K562 (cell line): ENCODE measurements at regions not wholly inside any gene's neighbourhood (a gene's known extent, or its start where the extent isn't known, plus 50 kb on each side); places are given as distances from the start of the nearest gene placed in this dataset.

Experiments used
- ATAC-seq: fragments of 200-7000 bp; cut with Tn5 transposase; 3 replicates; pipeline ENCODE4 v1.9.1; 2020; ENCODE audit warnings: moderate library complexity
- BruUV-seq: library from RNA; stranded (reverse); fragments of 400-500 nt; replicated peaks from 2 replicates; lab custom pipeline; 2021; lab: Mats Ljungman, UMichigan
- CTCF ChIA-PET: fragments of 300-600 bp; formaldehyde crosslinking; extraction: SDS; loops from one replicate; lab custom pipeline; 2021; ENCODE audit warnings: low intra/inter-chr PET ratio; lab: Yijun Ruan, JAX
- POLR2A ChIA-PET: fragments of 300-600, 350-650 bp; sonication (Branson Sonifier 250); formaldehyde crosslinking; extraction: SDS; loops from one replicate; lab custom pipeline; 2021; ENCODE audit warnings: antibody characterized with exemption, inconsistent platforms; lab: Yijun Ruan, JAX
- DNase-seq, 4 experiments: peaks; one replicate each; pipeline versions ENCODE4 v3.0.0 to v3.0.0-alpha.2; 2011 to 2018; ENCODE audit warnings: low spot score in 3 of 4, mixed read lengths in 3 of 4; ENCODE audit errors: extremely low read depth in 1 of 4
- FAIRE-seq: peaks from 2 replicates; lab custom pipeline; 2011; peaks lifted over from hg19 to GRCh38; lab: Jason Lieb, UNC
- H2AFZ ChIP-seq: 2 replicates; pipeline ENCODE4 v1.6.0; 2011; ENCODE audit warnings: low read depth, low read length, control low read depth, inconsistent platforms
- H3K27ac ChIP-seq: fragments of 200-600 bp; 3 replicates; pipeline ENCODE4 v1.8.0; 2011; ENCODE audit warnings: low read depth, mild to moderate bottlenecking, control low read depth, inconsistent platforms, low read length, moderate library complexity, mixed read lengths; ENCODE audit errors: extremely low read depth
- H3K27me3 ChIP-seq, 2 experiments: fragments of 300-600 bp in 1 of 2; 2 replicates in 1 of 2; 3 replicates in 1 of 2; pipeline versions ENCODE4 v1.6.0 to v1.8.0; 2011; ENCODE audit warnings: inconsistent platforms in 2 of 2, low read length in 2 of 2, mild to moderate bottlenecking in 1 of 2, mixed read lengths in 1 of 2, moderate library complexity in 1 of 2; ENCODE audit not compliant: control insufficient read depth in 2 of 2, insufficient read depth in 2 of 2
- H3K36me3 ChIP-seq: fragments of 300-600 bp; 3 replicates; pipeline ENCODE4 v1.8.0; 2011; ENCODE audit warnings: mild to moderate bottlenecking, low read length, inconsistent platforms; ENCODE audit not compliant: control insufficient read depth, insufficient read depth
- H3K4me1 ChIP-seq, 2 experiments: fragments of 200-600 bp in 1 of 2; replicated peaks in 1 of 2; 2 replicates in 1 of 2; 3 replicates in 1 of 2; pipeline versions ENCODE4 v1.5.1 to v1.8.0; 2011; ENCODE audit warnings: inconsistent platforms in 2 of 2, low read length in 2 of 2, mild to moderate bottlenecking in 1 of 2, mixed read lengths in 1 of 2, moderate library complexity in 1 of 2; ENCODE audit not compliant: control insufficient read depth in 2 of 2, insufficient read depth in 2 of 2
- H3K4me2 ChIP-seq: 2 replicates; pipeline ENCODE4 v1.6.1; 2011; ENCODE audit warnings: low read length, control low read depth, inconsistent platforms, mixed read lengths; ENCODE audit not compliant: insufficient read depth
- H3K4me3 ChIP-seq: fragments of 200-600 bp; sonication (generic), shearing (Covaris generic); 2 replicates; pipeline ENCODE4 v1.5.1; 2016; ENCODE audit warnings: control low read depth, inconsistent platforms
- H3K79me2 ChIP-seq: fragments of 200-600 bp; 3 replicates; pipeline ENCODE4 v1.8.0; 2011; ENCODE audit warnings: low read length, inconsistent platforms; ENCODE audit not compliant: control insufficient read depth, insufficient read depth
- H3K9ac ChIP-seq, 2 experiments: 2 replicates each; pipeline versions ENCODE4 v1.6.0 to v1.6.1; 2011; ENCODE audit warnings: low read depth in 2 of 2, low read length in 2 of 2, control low read depth in 1 of 2, inconsistent platforms in 1 of 2, mild to moderate bottlenecking in 1 of 2, mixed read lengths in 1 of 2; ENCODE audit not compliant: insufficient read depth in 1 of 2
- H3K9me1 ChIP-seq: one replicate; pipeline ENCODE4 v1.6.0; 2011; ENCODE audit warnings: inconsistent platforms, mild to moderate bottlenecking, low read length, moderate library complexity; ENCODE audit not compliant: control insufficient read depth, insufficient read depth
- H3K9me3 ChIP-seq: replicated peaks from 2 replicates; pipeline ENCODE4 v1.5.1; 2011; ENCODE audit warnings: low read depth, low read length, inconsistent platforms; ENCODE audit not compliant: control insufficient read depth, insufficient read depth
- H4K20me1 ChIP-seq: replicated peaks from 2 replicates; pipeline ENCODE4 v1.6.1; 2011; ENCODE audit warnings: low read length, inconsistent platforms, mixed read lengths; ENCODE audit not compliant: control insufficient read depth, insufficient read depth
- CBX1 ChIP-seq: sonication (generic); IDR thresholded peaks from 2 replicates; pipeline ENCODE4 v1.6.1; 2016; ENCODE audit warnings: antibody characterized with exemption, low read depth, mild to moderate bottlenecking
- CSDE1 ChIP-seq, 2 experiments: fragments of 450-650 bp; IDR thresholded peaks; 2 replicates each; pipeline ENCODE4 v1.6.1; 2016; ENCODE audit warnings: mild to moderate bottlenecking in 1 of 2
- STAG1 ChIP-seq: sonication (generic); formaldehyde crosslinking; IDR thresholded peaks from 2 replicates; pipeline ENCODE4 v1.5.0; 2020; ENCODE audit warnings: missing genetic modification reagents, borderline replicate concordance
- ZNF140 ChIP-seq: fragments of 250-450 bp; sonication (Bioruptor Pico); IDR thresholded peaks from 2 replicates; pipeline ENCODE4 v1.8.0; 2021; ENCODE audit warnings: moderate library complexity, mild to moderate bottlenecking, inconsistent platforms
- ZNF398 ChIP-seq: fragments of 250-450 bp; sonication (Bioruptor Pico); IDR thresholded peaks from 2 replicates; pipeline ENCODE4 v1.8.0; 2021; ENCODE audit warnings: moderate library complexity, mild to moderate bottlenecking, inconsistent platforms
- ZNF41 ChIP-seq: fragments of 250-450 bp; sonication (Bioruptor Pico); conservative IDR thresholded peaks from 2 replicates; pipeline ENCODE4 v1.4.0; 2020; ENCODE audit warnings: mild to moderate bottlenecking
- ZNF57 ChIP-seq: fragments of 450-650 bp; formaldehyde crosslinking; IDR thresholded peaks from 2 replicates; pipeline ENCODE4 v1.4.0; 2020; ENCODE audit warnings: mild to moderate bottlenecking, moderate library complexity
- ZNF609 ChIP-seq: sonication (generic); formaldehyde crosslinking; IDR thresholded peaks from 2 replicates; pipeline ENCODE4 v1.8.1; 2023; ENCODE audit warnings: missing genetic modification reagents, mild to moderate bottlenecking, borderline replicate concordance
- ZNF696 ChIP-seq: fragments of 250-450 bp; sonication (Bioruptor Pico); conservative IDR thresholded peaks from 2 replicates; pipeline ENCODE4 v1.4.0; 2020; ENCODE audit warnings: mild to moderate bottlenecking, moderate library complexity
- in situ Hi-C: fragments of 300-500 bp; cut with MboI; formaldehyde crosslinking; loops from 4 replicates; pipeline ENCODE4 v1.15.0; 2018; ENCODE audit warnings: inconsistent platforms, mixed read lengths
- intact Hi-C: fragments of 100-400 bp; cut with micrococcal nuclease; formaldehyde crosslinking; loops from 2 replicates; pipeline ENCODE4 v1.14.2; 2022
- TF ChIP-seq, protein P1 (sequence below): sonication (generic); IDR thresholded peaks from 2 replicates; pipeline ENCODE4 v1.6.1; 2016
- TF ChIP-seq, protein P2 (sequence below): fragments of 450-650 bp; formaldehyde crosslinking; IDR thresholded peaks from 2 replicates; pipeline ENCODE4 v1.4.0; 2020; ENCODE audit warnings: mild to moderate bottlenecking, moderate library complexity

- ChIA-PET POLR2A (no interaction called here), CTCF (no interaction called here)
- in situ Hi-C loops: no loop called here
- intact Hi-C loops: no loop called here
- no peak for FAIRE-seq
- no peaks in the 10 kb centered on the region for H3K4me1 ChIP-seq
- no peak overlapping the region for H3K4me3 ChIP-seq
- no peak overlapping the region for H2AFZ ChIP-seq
- no peak for DNase-seq
- BruUV-seq: no TSS peak
- H3K4me2 ChIP-seq: no peak overlapping the region
- no peak overlapping the region for H3K27ac ChIP-seq
- no peak for ATAC-seq
- no peaks in the 10 kb centered on the region for H3K9me1 ChIP-seq
- H3K9me3 ChIP-seq: no peaks in the 10 kb centered on the region
- no peaks in the 10 kb centered on the region for H4K20me1 ChIP-seq
- H3K79me2 ChIP-seq: no peaks in the 10 kb centered on the region
- no peaks in the 10 kb centered on the region for H3K36me3 ChIP-seq
- H3K27me3 ChIP-seq: no peaks in the 10 kb centered on the region
- H3K9ac ChIP-seq: no peak overlapping the region
- TF ChIP-seq ZNF398 (CRISPR knock-in tag) (no peak), CBX1 (no peak), ZNF41 (CRISPR knock-in tag) (no peak), ZNF57 (CRISPR knock-in tag) (no peak), STAG1 (CRISPR knock-in tag) (no peak), ZNF140 (CRISPR knock-in tag) (no peak), ZNF609 (CRISPR knock-in tag) (no peak), ZNF696 (no peak), CSDE1 (IDR thresholded peaks at IDR 0.05) (no peak)
- TF ChIP-seq, protein P1, sequence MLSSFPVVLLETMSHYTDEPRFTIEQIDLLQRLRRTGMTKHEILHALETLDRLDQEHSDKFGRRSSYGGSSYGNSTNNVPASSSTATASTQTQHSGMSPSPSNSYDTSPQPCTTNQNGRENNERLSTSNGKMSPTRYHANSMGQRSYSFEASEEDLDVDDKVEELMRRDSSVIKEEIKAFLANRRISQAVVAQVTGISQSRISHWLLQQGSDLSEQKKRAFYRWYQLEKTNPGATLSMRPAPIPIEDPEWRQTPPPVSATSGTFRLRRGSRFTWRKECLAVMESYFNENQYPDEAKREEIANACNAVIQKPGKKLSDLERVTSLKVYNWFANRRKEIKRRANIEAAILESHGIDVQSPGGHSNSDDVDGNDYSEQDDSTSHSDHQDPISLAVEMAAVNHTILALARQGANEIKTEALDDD: no peak
- TF ChIP-seq, protein P2, sequence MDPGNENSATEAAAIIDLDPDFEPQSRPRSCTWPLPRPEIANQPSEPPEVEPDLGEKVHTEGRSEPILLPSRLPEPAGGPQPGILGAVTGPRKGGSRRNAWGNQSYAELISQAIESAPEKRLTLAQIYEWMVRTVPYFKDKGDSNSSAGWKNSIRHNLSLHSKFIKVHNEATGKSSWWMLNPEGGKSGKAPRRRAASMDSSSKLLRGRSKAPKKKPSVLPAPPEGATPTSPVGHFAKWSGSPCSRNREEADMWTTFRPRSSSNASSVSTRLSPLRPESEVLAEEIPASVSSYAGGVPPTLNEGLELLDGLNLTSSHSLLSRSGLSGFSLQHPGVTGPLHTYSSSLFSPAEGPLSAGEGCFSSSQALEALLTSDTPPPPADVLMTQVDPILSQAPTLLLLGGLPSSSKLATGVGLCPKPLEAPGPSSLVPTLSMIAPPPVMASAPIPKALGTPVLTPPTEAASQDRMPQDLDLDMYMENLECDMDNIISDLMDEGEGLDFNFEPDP (CRISPR knock-in tag): no peak
Measured at GRCh38 chr7:109806548-109806947, 1236.9 kb downstream of the DNAJB9 start.
